GM10248 (cell line): ENCODE measurements at regions not wholly inside any gene's neighbourhood (a gene's known extent, or its start where the extent isn't known, plus 50 kb on each side); places are given as distances from the start of the nearest gene placed in this dataset.

Source experiments
- CTCF ChIA-PET: fragments of 300-600 bp; sonication (Branson Sonifier 250); formaldehyde crosslinking; extraction: SDS; loops from one replicate; lab custom pipeline; 2021; ENCODE audit warnings: antibody characterized with exemption; lab: Yijun Ruan, JAX
- POLR2A ChIA-PET: fragments of 350-650 bp; sonication (Branson Sonifier 250); formaldehyde crosslinking; extraction: SDS; loops from one replicate; lab custom pipeline; 2020; ENCODE audit warnings: antibody characterized with exemption; lab: Yijun Ruan, JAX
- DNase-seq: peaks from one replicate; pipeline ENCODE4 v3.0.0; 2012; ENCODE audit errors: extremely low spot score
- TF ChIP-seq, protein P1 (sequence below): IDR thresholded peaks from 2 replicates; pipeline ENCODE4 v1.5.1; 2012; ENCODE audit warnings: mild to moderate bottlenecking, low read depth; ENCODE audit errors: extremely low read depth, missing control alignments, control extremely low read depth

DNA sequence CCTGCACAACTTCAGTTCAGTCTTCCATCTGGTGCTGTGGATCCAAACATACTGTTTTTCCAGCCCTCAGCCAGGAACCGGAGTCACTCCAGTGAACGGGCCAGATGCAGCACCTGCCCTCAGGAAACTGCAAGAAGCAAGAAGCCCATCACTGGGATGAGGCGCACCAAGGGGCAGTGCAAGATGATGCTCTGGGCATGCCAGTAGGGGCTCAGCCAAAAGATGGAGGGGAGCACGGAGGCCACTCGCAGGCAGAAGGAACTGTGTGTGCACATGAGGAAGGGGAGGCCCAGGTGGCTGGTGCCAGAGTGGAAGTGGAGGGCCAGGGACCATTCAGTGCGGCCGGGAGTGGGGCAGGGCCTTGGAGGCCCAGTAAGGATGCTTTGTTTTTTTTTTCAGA is 161.7 kb upstream of the MAMLD1 start:
- TF ChIP-seq, protein P1, sequence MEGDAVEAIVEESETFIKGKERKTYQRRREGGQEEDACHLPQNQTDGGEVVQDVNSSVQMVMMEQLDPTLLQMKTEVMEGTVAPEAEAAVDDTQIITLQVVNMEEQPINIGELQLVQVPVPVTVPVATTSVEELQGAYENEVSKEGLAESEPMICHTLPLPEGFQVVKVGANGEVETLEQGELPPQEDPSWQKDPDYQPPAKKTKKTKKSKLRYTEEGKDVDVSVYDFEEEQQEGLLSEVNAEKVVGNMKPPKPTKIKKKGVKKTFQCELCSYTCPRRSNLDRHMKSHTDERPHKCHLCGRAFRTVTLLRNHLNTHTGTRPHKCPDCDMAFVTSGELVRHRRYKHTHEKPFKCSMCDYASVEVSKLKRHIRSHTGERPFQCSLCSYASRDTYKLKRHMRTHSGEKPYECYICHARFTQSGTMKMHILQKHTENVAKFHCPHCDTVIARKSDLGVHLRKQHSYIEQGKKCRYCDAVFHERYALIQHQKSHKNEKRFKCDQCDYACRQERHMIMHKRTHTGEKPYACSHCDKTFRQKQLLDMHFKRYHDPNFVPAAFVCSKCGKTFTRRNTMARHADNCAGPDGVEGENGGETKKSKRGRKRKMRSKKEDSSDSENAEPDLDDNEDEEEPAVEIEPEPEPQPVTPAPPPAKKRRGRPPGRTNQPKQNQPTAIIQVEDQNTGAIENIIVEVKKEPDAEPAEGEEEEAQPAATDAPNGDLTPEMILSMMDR: no peak
- POLR2A ChIA-PET: no interaction called here
- CTCF ChIA-PET: interaction anchor here (1.4 kb wide), 1 partner anchor 17 kb away, joined by 5 read pairs; no protein-coding TSS in a partner anchor
- DNase-seq: no peak

DNA sequence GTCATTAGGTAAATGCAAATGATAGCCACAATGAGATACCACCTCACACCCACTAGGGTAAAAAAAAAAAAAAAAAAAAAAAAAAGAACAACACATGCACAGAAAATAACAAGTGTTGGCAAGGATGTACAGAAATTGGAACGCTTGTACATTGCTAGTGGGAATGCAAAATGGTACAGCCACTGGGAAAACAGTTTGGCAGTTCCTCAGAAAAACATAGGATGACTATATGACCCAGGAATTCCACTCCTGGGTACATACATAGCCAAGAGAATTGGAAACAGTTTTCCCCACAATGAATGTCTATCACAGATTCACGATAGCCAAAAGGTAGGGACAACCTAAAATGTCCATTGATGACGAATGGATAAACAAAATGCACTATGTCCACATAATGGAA is 161.3 kb upstream of the MAMLD1 start:
- TF ChIP-seq, protein P1: no peak
- DNase-seq: no peak
- ChIA-PET POLR2A (no interaction called here), CTCF (no interaction called here)

DNA sequence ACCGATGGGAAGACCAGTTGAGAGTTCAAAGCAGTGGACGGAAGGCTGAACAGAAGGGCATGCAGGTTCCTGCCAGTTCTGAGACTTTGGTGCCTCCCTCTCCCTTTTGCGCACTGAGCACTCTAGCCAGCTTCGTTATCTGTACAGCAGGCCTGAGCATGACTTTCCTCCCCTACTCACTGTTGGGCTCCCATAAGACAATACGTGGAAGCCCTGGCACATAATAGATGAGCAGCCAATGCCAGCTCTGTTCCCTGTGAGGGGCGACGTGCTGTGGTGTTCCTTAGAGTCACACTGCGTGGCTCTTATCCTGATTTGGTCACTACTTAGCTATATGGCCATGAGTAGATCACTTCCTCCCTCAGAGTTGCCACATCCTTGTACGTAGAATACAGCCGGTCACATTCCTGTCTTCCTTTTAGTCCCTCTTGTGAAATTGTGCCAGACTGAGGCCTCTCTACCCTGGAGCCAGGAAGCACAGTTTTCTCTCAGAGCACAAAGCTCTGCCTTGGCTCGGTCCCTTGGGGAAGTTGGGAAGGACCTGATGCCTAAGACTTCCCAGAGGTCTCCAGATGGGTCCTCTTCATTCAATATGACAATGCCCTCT is 160.4 kb upstream of the MAMLD1 start:
- TF ChIP-seq, protein P1: no peak
- ChIA-PET CTCF (no interaction called here), POLR2A (no interaction called here)
- no peak for DNase-seq

DNA sequence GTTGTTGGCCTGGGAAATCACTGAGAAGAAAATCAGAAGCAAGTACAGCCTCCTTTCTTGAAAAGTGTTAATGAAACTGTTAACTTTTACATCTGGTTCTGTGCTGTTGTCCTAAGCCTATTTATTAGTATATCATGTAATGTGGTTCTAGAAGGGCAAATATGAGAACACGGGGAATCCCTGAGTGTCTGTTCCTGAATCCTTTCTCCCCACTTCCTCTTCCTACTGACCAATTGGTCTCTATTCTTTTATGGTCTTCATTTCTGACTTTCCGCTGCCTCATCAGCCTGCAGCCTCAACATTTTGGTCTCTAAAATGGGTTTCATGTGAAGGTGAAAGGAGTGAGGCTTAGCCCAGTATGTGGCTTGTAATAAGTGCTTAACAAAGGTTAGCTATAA is 159.9 kb upstream of the MAMLD1 start:
- ChIA-PET POLR2A (no interaction called here), CTCF (no interaction called here)
- TF ChIP-seq, protein P1: no peak
- no peak for DNase-seq

DNA sequence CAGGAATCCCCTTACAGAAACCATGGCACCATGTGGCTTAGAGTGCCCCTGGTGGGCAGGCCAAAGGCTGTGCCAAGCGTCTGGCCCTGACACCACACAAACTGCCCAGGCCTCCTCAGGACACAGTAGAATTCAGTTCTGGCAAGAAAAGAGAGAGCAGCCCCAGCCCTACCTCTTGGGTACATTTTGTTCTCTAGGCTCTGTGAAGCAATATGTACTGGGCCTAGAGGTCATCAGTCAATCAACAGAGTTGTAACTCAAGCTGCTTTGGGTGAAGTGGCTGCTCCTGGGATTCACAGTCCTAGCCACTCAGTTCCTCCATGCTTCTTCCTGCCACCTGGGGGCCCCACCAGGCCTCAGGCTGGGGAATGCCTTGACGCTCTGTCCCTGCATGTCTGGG is 158.1 kb upstream of the MAMLD1 start:
- TF ChIP-seq, protein P1: no peak
- DNase-seq: no peak
- ChIA-PET POLR2A (no interaction called here), CTCF (no interaction called here)

DNA sequence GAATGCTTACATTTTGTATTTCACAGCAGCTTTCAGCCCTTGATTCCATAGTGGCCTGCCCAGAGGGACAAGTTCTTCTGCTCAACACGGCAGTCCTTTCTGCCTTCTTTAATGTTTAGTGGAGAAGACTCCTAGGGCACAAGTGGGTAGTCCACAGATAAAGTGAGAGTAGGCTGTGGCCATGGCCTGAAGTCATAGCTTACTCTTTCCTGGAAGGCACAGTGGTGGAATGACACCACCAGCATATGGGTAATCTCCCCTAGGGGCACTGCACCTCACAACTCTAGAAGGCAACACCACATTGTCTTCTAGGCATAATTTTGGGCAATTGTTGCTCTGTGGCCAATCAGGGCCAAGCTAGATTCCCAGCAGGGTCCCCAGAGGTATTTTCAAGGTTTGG is 155.4 kb upstream of the MAMLD1 start:
- no peak for DNase-seq
- CTCF ChIA-PET: no interaction called here
- TF ChIP-seq, protein P1: no peak
- POLR2A ChIA-PET: no interaction called here
